ENCODE measurements at regions not wholly inside any gene's neighbourhood (a gene's known extent, or its start where the extent isn't known, plus 50 kb on each side); places are given as distances from the start of the nearest gene placed in this dataset.

GRCh38 chr1:190759807-190760206 lies 282.1 kb upstream of the BRINP3 start:
- H3K9me3 ChIP-seq (ENCODE audit: control insufficient read depth, insufficient read depth, low read length): no peaks in the 10 kb centered on the region
- H3K27me3 ChIP-seq (ENCODE audit: control insufficient read depth, low read length): no peaks in the 10 kb centered on the region
- H3K9me2 ChIP-seq (replicated peaks; ENCODE audit: control insufficient read depth, low read length): no peaks in the 10 kb centered on the region
- no peaks in the 10 kb centered on the region for H3K36me3 ChIP-seq (ENCODE audit: control insufficient read depth, low read length)
- H3K4me3 ChIP-seq (ENCODE audit: low read length): no peak overlapping the region
- H4K20me1 ChIP-seq (ENCODE audit: control insufficient read depth, insufficient read depth, low read depth, low read length): no peaks in the 10 kb centered on the region
- no peaks in the 10 kb centered on the region for H3F3A ChIP-seq (ENCODE audit: control insufficient read depth, insufficient read depth)
- TF ChIP-seq EZH2phosphoT487 (IDR thresholded peaks at IDR 0.05; ENCODE audit: borderline replicate concordance, low read length) (no peak), CTCF (IDR thresholded peaks at IDR 0.05; ENCODE audit: low read depth, low read length, poor library complexity, severe bottlenecking) (no peak)
- H3K4me1 ChIP-seq (ENCODE audit: control insufficient read depth, low read length): no peaks in the 10 kb centered on the region
- H3K79me2 ChIP-seq (ENCODE audit: control insufficient read depth, low read length): no peaks in the 10 kb centered on the region
- no peak overlapping the region for H3K27ac ChIP-seq (ENCODE audit: low read depth, low read length)
- H3K4me2 ChIP-seq (ENCODE audit: low read length): no peak overlapping the region

GRCh38 chr1:190762325-190762724 lies 284.7 kb upstream of the BRINP3 start:
- Histone ChIP-seq H3K4me1 (ENCODE audit: control insufficient read depth, low read length) (no peaks in the 10 kb centered on the region), H3K27ac (ENCODE audit: low read depth, low read length) (no peak overlapping the region), H3K9me2 (replicated peaks; ENCODE audit: control insufficient read depth, low read length) (no peaks in the 10 kb centered on the region), H3K36me3 (ENCODE audit: control insufficient read depth, low read length) (no peaks in the 10 kb centered on the region), H3K4me3 (ENCODE audit: low read length) (no peak overlapping the region), H3K27me3 (ENCODE audit: control insufficient read depth, low read length) (no peaks in the 10 kb centered on the region), H4K20me1 (ENCODE audit: control insufficient read depth, insufficient read depth, low read depth, low read length) (no peaks in the 10 kb centered on the region), H3K79me2 (ENCODE audit: control insufficient read depth, low read length) (no peaks in the 10 kb centered on the region), H3K9me3 (ENCODE audit: control insufficient read depth, insufficient read depth, low read length) (no peaks in the 10 kb centered on the region), H3F3A (ENCODE audit: control insufficient read depth, insufficient read depth) (no peaks in the 10 kb centered on the region), H3K4me2 (ENCODE audit: low read length) (no peak overlapping the region)
- TF ChIP-seq EZH2phosphoT487 (IDR thresholded peaks at IDR 0.05; ENCODE audit: borderline replicate concordance, low read length): no peak
- no peak for TF ChIP-seq CTCF (IDR thresholded peaks at IDR 0.05; ENCODE audit: low read depth, low read length, poor library complexity, severe bottlenecking)

GRCh38 chr1:190792873-190793272 lies 315.2 kb upstream of the BRINP3 start:
- TF ChIP-seq EZH2phosphoT487 (IDR thresholded peaks at IDR 0.05; ENCODE audit: borderline replicate concordance, low read length): no peak
- TF ChIP-seq CTCF (IDR thresholded peaks at IDR 0.05; ENCODE audit: low read depth, low read length, poor library complexity, severe bottlenecking): no peak
- Histone ChIP-seq H3K4me1 (ENCODE audit: control insufficient read depth, low read length) (no peaks in the 10 kb centered on the region), H3F3A (ENCODE audit: control insufficient read depth, insufficient read depth) (no peaks in the 10 kb centered on the region), H4K20me1 (ENCODE audit: control insufficient read depth, insufficient read depth, low read depth, low read length) (no peaks in the 10 kb centered on the region), H3K9me3 (ENCODE audit: control insufficient read depth, insufficient read depth, low read length) (no peaks in the 10 kb centered on the region), H3K36me3 (ENCODE audit: control insufficient read depth, low read length) (no peaks in the 10 kb centered on the region), H3K79me2 (ENCODE audit: control insufficient read depth, low read length) (no peaks in the 10 kb centered on the region), H3K27ac (ENCODE audit: low read depth, low read length) (no peak overlapping the region), H3K27me3 (ENCODE audit: control insufficient read depth, low read length) (no peaks in the 10 kb centered on the region), H3K4me2 (ENCODE audit: low read length) (no peak overlapping the region), H3K4me3 (ENCODE audit: low read length) (no peak overlapping the region), H3K9me2 (replicated peaks; ENCODE audit: control insufficient read depth, low read length) (no peaks in the 10 kb centered on the region)

- no peaks in the 10 kb centered on the region for H3K9me2 ChIP-seq (replicated peaks; ENCODE audit: control insufficient read depth, low read length)
- no peak overlapping the region for H3K4me2 ChIP-seq (ENCODE audit: low read length)
- H3K36me3 ChIP-seq (ENCODE audit: control insufficient read depth, low read length): no peaks in the 10 kb centered on the region
- H4K20me1 ChIP-seq (ENCODE audit: control insufficient read depth, insufficient read depth, low read depth, low read length): no peaks in the 10 kb centered on the region
- no peaks in the 10 kb centered on the region for H3K4me1 ChIP-seq (ENCODE audit: control insufficient read depth, low read length)
- TF ChIP-seq EZH2phosphoT487 (IDR thresholded peaks at IDR 0.05; ENCODE audit: borderline replicate concordance, low read length) (no peak), CTCF (IDR thresholded peaks at IDR 0.05; ENCODE audit: low read depth, low read length, poor library complexity, severe bottlenecking) (no peak)
- peaks cover 6% of the 10 kb centered on the region; the same call in 1 of the 2 replicates for H3K9me3 ChIP-seq (ENCODE audit: control insufficient read depth, insufficient read depth, low read length)
- no peaks in the 10 kb centered on the region for H3K79me2 ChIP-seq (ENCODE audit: control insufficient read depth, low read length)
- no peak overlapping the region for H3K27ac ChIP-seq (ENCODE audit: low read depth, low read length)
- H3F3A ChIP-seq (ENCODE audit: control insufficient read depth, insufficient read depth): no peaks in the 10 kb centered on the region
- H3K27me3 ChIP-seq (ENCODE audit: control insufficient read depth, low read length): no peaks in the 10 kb centered on the region
- H3K4me3 ChIP-seq (ENCODE audit: low read length): no peak overlapping the region
Observed at GRCh38 chr1:190807629-190808028, 330.0 kb upstream of the BRINP3 start.
